ENCODE measurements at regions not wholly inside any gene's neighbourhood (a gene's known extent, or its start where the extent isn't known, plus 50 kb on each side); places are given as distances from the start of the nearest gene placed in this dataset.

GRCh38 chr5:165722401-165722800 lies 2217.0 kb downstream of the MAT2B start:
- ChIA-PET POLR2A (no interaction called here), CTCF (no interaction called here)
- no peaks in the 10 kb centered on the region for H3K36me3 Mint-ChIP-seq (ENCODE audit: low read depth)
- H3K4me1 Mint-ChIP-seq (ENCODE audit: low read depth) = no peaks in the 10 kb centered on the region
- H3K9me3 Mint-ChIP-seq = peaks cover 9% of the 10 kb centered on the region
- H3K27me3 Mint-ChIP-seq = no peaks in the 10 kb centered on the region
- intact Hi-C loops (cut with micrococcal nuclease) = no loop called here
- no peak overlapping the region for H3K4me3 Mint-ChIP-seq
- ATAC-seq = no peak
- TF ChIP-seq, protein P1, sequence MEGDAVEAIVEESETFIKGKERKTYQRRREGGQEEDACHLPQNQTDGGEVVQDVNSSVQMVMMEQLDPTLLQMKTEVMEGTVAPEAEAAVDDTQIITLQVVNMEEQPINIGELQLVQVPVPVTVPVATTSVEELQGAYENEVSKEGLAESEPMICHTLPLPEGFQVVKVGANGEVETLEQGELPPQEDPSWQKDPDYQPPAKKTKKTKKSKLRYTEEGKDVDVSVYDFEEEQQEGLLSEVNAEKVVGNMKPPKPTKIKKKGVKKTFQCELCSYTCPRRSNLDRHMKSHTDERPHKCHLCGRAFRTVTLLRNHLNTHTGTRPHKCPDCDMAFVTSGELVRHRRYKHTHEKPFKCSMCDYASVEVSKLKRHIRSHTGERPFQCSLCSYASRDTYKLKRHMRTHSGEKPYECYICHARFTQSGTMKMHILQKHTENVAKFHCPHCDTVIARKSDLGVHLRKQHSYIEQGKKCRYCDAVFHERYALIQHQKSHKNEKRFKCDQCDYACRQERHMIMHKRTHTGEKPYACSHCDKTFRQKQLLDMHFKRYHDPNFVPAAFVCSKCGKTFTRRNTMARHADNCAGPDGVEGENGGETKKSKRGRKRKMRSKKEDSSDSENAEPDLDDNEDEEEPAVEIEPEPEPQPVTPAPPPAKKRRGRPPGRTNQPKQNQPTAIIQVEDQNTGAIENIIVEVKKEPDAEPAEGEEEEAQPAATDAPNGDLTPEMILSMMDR (IDR thresholded peaks at IDR 0.05) = no peak
- H3K27ac Mint-ChIP-seq = no peak overlapping the region
- DNase-seq = no peak

- Mint-ChIP-seq H3K4me1 (ENCODE audit: low read depth) (no peaks in the 10 kb centered on the region), H3K27me3 (no peaks in the 10 kb centered on the region), H3K9me3 (peaks cover 8% of the 10 kb centered on the region), H3K27ac (no peak overlapping the region), H3K4me3 (no peak overlapping the region), H3K36me3 (ENCODE audit: low read depth) (no peaks in the 10 kb centered on the region)
- ATAC-seq = no peak
- intact Hi-C loops (cut with micrococcal nuclease) = no loop called here
- ChIA-PET CTCF (no interaction called here), POLR2A (no interaction called here)
- TF ChIP-seq, protein P1 (IDR thresholded peaks at IDR 0.05) = no peak
- DNase-seq = no peak
Observed at GRCh38 chr5:165723931-165724330, 2218.5 kb downstream of the MAT2B start.

DNA sequence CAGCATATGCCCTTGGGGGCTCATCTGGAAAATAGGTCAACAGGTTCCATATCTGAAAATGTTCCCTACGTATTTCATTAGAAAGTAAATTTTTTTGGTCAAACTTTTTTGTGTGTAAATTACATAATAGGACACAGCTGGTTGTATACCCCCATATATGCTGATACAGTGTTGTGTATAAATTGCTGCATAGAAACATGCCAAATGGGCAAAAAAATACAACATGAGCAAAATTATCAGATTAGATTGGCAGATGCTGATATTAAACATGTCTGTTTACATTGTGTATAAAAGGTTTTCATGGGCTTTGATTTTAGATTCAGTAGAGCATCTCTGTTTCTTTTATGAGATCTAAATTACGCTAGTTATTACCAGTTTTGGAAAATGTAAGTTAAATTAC lies 2223.0 kb downstream of the MAT2B start:
- H3K36me3 Mint-ChIP-seq (ENCODE audit: low read depth) = no peaks in the 10 kb centered on the region
- no peak for DNase-seq
- no peak for ATAC-seq
- H3K4me1 Mint-ChIP-seq (ENCODE audit: low read depth) = no peaks in the 10 kb centered on the region
- TF ChIP-seq, protein P1 (IDR thresholded peaks at IDR 0.05) = no peak
- no peak overlapping the region for H3K27ac Mint-ChIP-seq
- no peak overlapping the region for H3K4me3 Mint-ChIP-seq
- intact Hi-C loops (cut with micrococcal nuclease) = no loop called here
- peaks cover 13% of the 10 kb centered on the region for H3K9me3 Mint-ChIP-seq
- ChIA-PET POLR2A (no interaction called here), CTCF (no interaction called here)
- no peaks in the 10 kb centered on the region for H3K27me3 Mint-ChIP-seq

- ChIA-PET CTCF (no interaction called here), POLR2A (no interaction called here)
- H3K36me3 Mint-ChIP-seq (ENCODE audit: low read depth) = no peaks in the 10 kb centered on the region
- intact Hi-C loops (cut with micrococcal nuclease) = no loop called here
- peaks cover 8% of the 10 kb centered on the region for H3K9me3 Mint-ChIP-seq
- no peaks in the 10 kb centered on the region for H3K27me3 Mint-ChIP-seq
- no peak for DNase-seq
- H3K27ac Mint-ChIP-seq = no peak overlapping the region
- TF ChIP-seq, protein P1 (IDR thresholded peaks at IDR 0.05) = no peak
- no peak for ATAC-seq
- H3K4me3 Mint-ChIP-seq = no peak overlapping the region
- no peaks in the 10 kb centered on the region for H3K4me1 Mint-ChIP-seq (ENCODE audit: low read depth)
Observed at GRCh38 chr5:165735388-165735787, 2230.0 kb downstream of the MAT2B start.

DNA sequence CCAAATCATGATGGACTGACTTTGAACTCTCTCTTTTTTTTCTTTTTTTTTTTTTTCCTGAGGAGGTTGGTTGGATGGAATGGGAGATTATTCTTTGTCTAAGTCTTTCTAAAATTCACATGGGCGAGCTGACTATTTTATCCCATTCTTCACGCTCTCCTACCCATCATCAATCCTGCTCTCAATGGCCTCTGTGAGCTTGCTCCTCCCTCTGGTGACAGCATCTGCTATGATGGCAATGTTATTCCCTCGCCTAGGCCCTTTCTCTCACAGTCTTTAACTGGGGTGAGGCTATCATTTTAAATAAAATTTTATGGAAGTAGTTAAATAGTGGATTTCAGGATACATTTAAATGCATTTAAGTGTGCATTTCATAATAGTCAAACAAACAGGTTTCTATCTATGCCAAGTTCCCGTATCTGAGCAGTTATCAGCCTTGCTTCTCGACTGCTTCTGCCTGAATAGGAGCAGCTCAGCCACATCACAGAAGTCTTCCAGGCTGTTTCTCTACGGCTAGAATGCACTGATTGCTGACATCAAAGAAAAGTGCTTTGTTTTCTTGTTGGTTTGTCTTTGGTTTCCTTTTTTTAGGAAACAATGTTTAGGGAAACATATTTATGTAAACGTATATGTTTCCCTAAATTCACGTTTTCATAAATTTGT lies 2233.8 kb downstream of the MAT2B start:
- POLR2A ChIA-PET = no interaction called here

More for the DNA sequence above, 2233.8 kb downstream of the MAT2B start:
- no peak overlapping the region for H3K4me3 Mint-ChIP-seq
- DNase-seq (no peak), ATAC-seq (no peak)
- CTCF ChIA-PET = no interaction called here
- TF ChIP-seq, protein P1 (IDR thresholded peaks at IDR 0.05) = no peak
- H3K4me1 Mint-ChIP-seq (ENCODE audit: low read depth) = no peaks in the 10 kb centered on the region
- intact Hi-C loops (cut with micrococcal nuclease) = no loop called here
- no peaks in the 10 kb centered on the region for H3K36me3 Mint-ChIP-seq (ENCODE audit: low read depth)
- no peak overlapping the region for H3K27ac Mint-ChIP-seq
- no peaks in the 10 kb centered on the region for H3K27me3 Mint-ChIP-seq
- H3K9me3 Mint-ChIP-seq = peaks cover 4% of the 10 kb centered on the region

All from activated CD8-positive, alpha-beta T cell treated with anti-CD3 and anti-CD28 coated beads for 36 hours (primary cell).